Astrocyte (in vitro differentiated cells and primary cell): ENCODE measurements at regions not wholly inside any gene's neighbourhood (a gene's known extent, or its start where the extent isn't known, plus 50 kb on each side); places are given as distances from the start of the nearest gene placed in this dataset.

Experiments
- DNase-seq: peaks from one replicate; pipeline ENCODE4 v3.0.0-alpha.2; 2010; ENCODE audit warnings: low read depth
- FAIRE-seq: peaks from 2 replicates; lab custom pipeline; 2011; peaks lifted over from hg19 to GRCh38; lab: Jason Lieb, UNC
- H2AFZ ChIP-seq: 2 replicates; pipeline ENCODE4 v1.6.0; 2012; ENCODE audit warnings: low read depth, low read length, inconsistent platforms
- H3K27ac ChIP-seq: 2 replicates; pipeline ENCODE4 v1.5.1; 2011; ENCODE audit warnings: low read depth, low read length, inconsistent platforms
- H3K27me3 ChIP-seq: 2 replicates; pipeline ENCODE4 v1.6.0; 2011; ENCODE audit warnings: low read length, inconsistent platforms; ENCODE audit not compliant: insufficient read depth
- H3K36me3 ChIP-seq: 2 replicates; pipeline ENCODE4 v1.5.1; 2011; ENCODE audit warnings: low read length, inconsistent platforms; ENCODE audit not compliant: insufficient read depth
- H3K4me1 ChIP-seq: 2 replicates; pipeline ENCODE4 v1.5.1; 2011; ENCODE audit warnings: low read length, inconsistent platforms; ENCODE audit not compliant: insufficient read depth
- H3K4me2 ChIP-seq: 2 replicates; pipeline ENCODE4 v1.6.0; 2012; ENCODE audit warnings: low read length, inconsistent platforms
- H3K4me3 ChIP-seq: 2 replicates; pipeline ENCODE4 v1.5.1; 2011; ENCODE audit warnings: low read depth, mild to moderate bottlenecking, low read length, inconsistent platforms; ENCODE audit not compliant: insufficient read depth
- H3K79me2 ChIP-seq: 2 replicates; pipeline ENCODE4 v1.6.0; 2012; ENCODE audit warnings: mild to moderate bottlenecking, low read length, inconsistent platforms; ENCODE audit not compliant: insufficient read depth
- H3K9ac ChIP-seq: 2 replicates; pipeline ENCODE4 v1.6.0; 2012; ENCODE audit warnings: mild to moderate bottlenecking, low read length, inconsistent platforms
- H3K9me3 ChIP-seq: 2 replicates; pipeline ENCODE4 v1.5.1; 2012; ENCODE audit warnings: low read depth, mild to moderate bottlenecking, low read length, inconsistent platforms; ENCODE audit not compliant: insufficient read depth
- H4K20me1 ChIP-seq: 2 replicates; pipeline ENCODE4 v1.6.0; 2012; ENCODE audit warnings: low read length, inconsistent platforms; ENCODE audit not compliant: insufficient read depth
- H3K27ac Mint-ChIP-seq: one replicate; pipeline ENCODE4 v1.8.0; 2021; ENCODE audit warnings: mild to moderate bottlenecking, mixed read lengths; ENCODE audit not compliant: unreplicated experiment
- H3K27me3 Mint-ChIP-seq: one replicate; pipeline ENCODE4 v1.8.0; 2021; ENCODE audit warnings: low read depth, mixed read lengths; ENCODE audit not compliant: unreplicated experiment
- H3K36me3 Mint-ChIP-seq: one replicate; pipeline ENCODE4 v1.8.0; 2021; ENCODE audit warnings: low read depth, mixed read lengths; ENCODE audit not compliant: unreplicated experiment
- H3K4me1 Mint-ChIP-seq: one replicate; pipeline ENCODE4 v1.8.0; 2021; ENCODE audit warnings: low read depth, mixed read lengths; ENCODE audit not compliant: unreplicated experiment
- H3K4me3 Mint-ChIP-seq: one replicate; pipeline ENCODE4 v1.8.0; 2021; ENCODE audit warnings: mild to moderate bottlenecking, moderate library complexity, mixed read lengths; ENCODE audit not compliant: unreplicated experiment
- H3K9me3 Mint-ChIP-seq: one replicate; pipeline ENCODE4 v1.8.0; 2021; ENCODE audit warnings: mild to moderate bottlenecking, mixed read lengths; ENCODE audit not compliant: unreplicated experiment
- CTCF ChIP-seq: IDR thresholded peaks from 2 replicates; pipeline ENCODE4 v1.5.1; 2011; ENCODE audit warnings: low read depth, mild to moderate bottlenecking, inconsistent platforms, low read length, moderate library complexity; ENCODE audit not compliant: insufficient read depth
- EZH2 ChIP-seq: IDR thresholded peaks from 2 replicates; pipeline ENCODE4 v1.6.1; 2012; ENCODE audit warnings: mild to moderate bottlenecking, low read length, inconsistent platforms; ENCODE audit not compliant: insufficient read depth

- DNase-seq (no peak), FAIRE-seq (no peak)
- Histone ChIP-seq H4K20me1 (no peaks in the 10 kb centered on the region), H3K79me2 (no peaks in the 10 kb centered on the region), H3K4me2 (no peak overlapping the region), H2AFZ (no peak overlapping the region), H3K36me3 (no peaks in the 10 kb centered on the region), H3K9me3 (peaks cover 3% of the 10 kb centered on the region), H3K4me3 (no peak overlapping the region), H3K4me1 (no peaks in the 10 kb centered on the region), H3K27me3 (no peaks in the 10 kb centered on the region), H3K9ac (no peak overlapping the region), H3K27ac (no peak overlapping the region)
- no peak overlapping the region for H3K27ac Mint-ChIP-seq
- H3K4me1 Mint-ChIP-seq, result no peaks in the 10 kb centered on the region
- H3K4me3 Mint-ChIP-seq, result no peak overlapping the region
- no peaks in the 10 kb centered on the region for H3K36me3 Mint-ChIP-seq
- H3K27me3 Mint-ChIP-seq, result no peaks in the 10 kb centered on the region
- H3K9me3 Mint-ChIP-seq, result peaks cover 7% of the 10 kb centered on the region
- no peak for TF ChIP-seq EZH2
- TF ChIP-seq CTCF, result no peak
Observed at GRCh38 chr2:16257322-16258028, 317.1 kb downstream of the MYCN start.

DNA sequence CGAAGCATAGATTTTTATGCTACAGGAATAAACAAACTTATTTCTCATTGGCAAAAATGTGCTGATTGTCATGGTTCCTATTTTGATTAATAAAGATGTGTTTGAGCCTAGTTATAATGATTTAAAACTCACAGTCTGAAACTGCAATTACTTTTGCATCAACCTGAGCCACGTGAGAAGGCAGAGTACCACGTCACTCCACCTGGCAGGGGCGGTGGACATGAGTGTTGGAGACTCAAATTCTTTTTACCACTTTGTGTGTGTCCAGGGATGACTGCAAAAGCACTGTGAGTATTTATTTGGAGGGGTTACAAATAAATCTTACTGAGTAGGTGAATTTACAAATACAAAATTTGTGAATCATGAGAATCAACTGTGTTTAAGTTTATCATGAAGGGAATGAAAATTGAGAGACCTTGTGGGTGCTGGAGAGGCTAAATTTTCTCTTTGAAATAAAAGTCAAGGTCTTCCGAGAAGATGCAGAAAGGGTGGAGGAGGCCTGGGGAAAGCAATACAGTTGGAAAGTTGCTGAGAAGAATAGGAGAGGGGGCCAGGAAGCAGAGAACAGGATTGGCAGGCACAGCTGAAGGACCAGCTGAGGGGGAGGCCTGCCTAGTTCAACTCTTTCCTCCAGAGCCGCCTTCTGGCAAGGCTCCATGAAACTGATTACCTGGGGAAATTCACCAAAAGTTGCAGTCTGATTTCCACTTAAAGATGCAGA lies 316.4 kb downstream of the MYCN start:
- FAIRE-seq, result no peak
- H3K4me1 ChIP-seq, result no peaks in the 10 kb centered on the region
- Mint-ChIP-seq H3K27ac (no peak overlapping the region), H3K36me3 (no peaks in the 10 kb centered on the region), H3K9me3 (peaks cover 7% of the 10 kb centered on the region), H3K27me3 (no peaks in the 10 kb centered on the region), H3K4me3 (no peak overlapping the region), H3K4me1 (no peaks in the 10 kb centered on the region)
- H3K4me3 ChIP-seq, result no peak overlapping the region
- H3K27ac ChIP-seq, result no peak overlapping the region
- no peaks in the 10 kb centered on the region for H4K20me1 ChIP-seq
- no peak overlapping the region for H3K9ac ChIP-seq
- no peak for TF ChIP-seq CTCF
- TF ChIP-seq EZH2, result no peak
- H3K79me2 ChIP-seq, result no peaks in the 10 kb centered on the region
- H3K27me3 ChIP-seq, result no peaks in the 10 kb centered on the region
- H3K36me3 ChIP-seq, result no peaks in the 10 kb centered on the region
- DNase-seq, result no peak
- H3K9me3 ChIP-seq, result no peaks in the 10 kb centered on the region
- H3K4me2 ChIP-seq, result no peak overlapping the region
- no peak overlapping the region for H2AFZ ChIP-seq

- TF ChIP-seq EZH2 (no peak), CTCF (no peak)
- no peaks in the 10 kb centered on the region for H4K20me1 ChIP-seq
- no peaks in the 10 kb centered on the region for H3K4me1 ChIP-seq
- no peaks in the 10 kb centered on the region for H3K4me1 Mint-ChIP-seq
- H3K27me3 ChIP-seq, result no peaks in the 10 kb centered on the region
- H3K4me3 ChIP-seq, result no peak overlapping the region
- H3K27ac ChIP-seq, result no peak overlapping the region
- H3K9me3 ChIP-seq, result no peaks in the 10 kb centered on the region
- no peak overlapping the region for H3K9ac ChIP-seq
- DNase-seq, result no peak
- H2AFZ ChIP-seq, result no peak overlapping the region
- H3K79me2 ChIP-seq, result no peaks in the 10 kb centered on the region
- H3K4me2 ChIP-seq, result no peak overlapping the region
- H3K27ac Mint-ChIP-seq, result no peak overlapping the region
- FAIRE-seq, result no peak
- no peaks in the 10 kb centered on the region for H3K36me3 Mint-ChIP-seq
- H3K27me3 Mint-ChIP-seq, result no peaks in the 10 kb centered on the region
- H3K9me3 Mint-ChIP-seq, result peaks cover 7% of the 10 kb centered on the region
- H3K36me3 ChIP-seq, result no peaks in the 10 kb centered on the region
- H3K4me3 Mint-ChIP-seq, result no peak overlapping the region
Observed at GRCh38 chr2:16255120-16255519, 314.8 kb downstream of the MYCN start.
